Loucy (cell line): ENCODE measurements at regions not wholly inside any gene's neighbourhood (a gene's known extent, or its start where the extent isn't known, plus 50 kb on each side); places are given as distances from the start of the nearest gene placed in this dataset.
"Not testable (repeated sequence)": the region's sequence is repeated elsewhere in the genome, so short reads cannot be mapped to it uniquely, and the experiment has no call there.

ENCODE experiments used
- H2AFZ ChIP-seq: fragments of 200-600 bp; sonication (generic); 2 replicates; pipeline ENCODE4 v1.6.0; 2016; ENCODE audit warnings: antibody characterized with exemption, mild to moderate bottlenecking, low read length, moderate library complexity
- H3F3A ChIP-seq: fragments of 200-600 bp; 2 replicates; pipeline ENCODE4 v1.6.0; 2016; ENCODE audit warnings: antibody characterized with exemption, low read depth, mild to moderate bottlenecking
- H3K27me3 ChIP-seq: fragments of 200-600 bp; sonication (generic); 2 replicates; pipeline ENCODE4 v1.6.1; 2014; ENCODE audit warnings: low read length, mild to moderate bottlenecking; ENCODE audit not compliant: insufficient read depth, poor library complexity, severe bottlenecking
- H3K36me3 ChIP-seq: fragments of 200-600 bp; sonication (generic); 2 replicates; pipeline ENCODE4 v1.6.1; 2016; ENCODE audit warnings: low read length; ENCODE audit not compliant: insufficient read depth
- H3K4me1 ChIP-seq: fragments of 200-600 bp; sonication (generic); 2 replicates; pipeline ENCODE4 v1.5.1; 2014; ENCODE audit warnings: low read length, mild to moderate bottlenecking; ENCODE audit not compliant: insufficient read depth, poor library complexity, severe bottlenecking
- H3K4me2 ChIP-seq: fragments of 200-600 bp; sonication (generic); 2 replicates; pipeline ENCODE4 v1.6.0; 2014; ENCODE audit warnings: antibody characterized with exemption, low read length, low read depth, mild to moderate bottlenecking; ENCODE audit not compliant: poor library complexity, severe bottlenecking
- H3K4me3 ChIP-seq: fragments of 200-600 bp; sonication (generic); 2 replicates; pipeline ENCODE4 v1.5.1; 2014; ENCODE audit warnings: low read length, mild to moderate bottlenecking, mixed read lengths; ENCODE audit not compliant: poor library complexity, severe bottlenecking
- H3K79me2 ChIP-seq: fragments of 200-600 bp; sonication (generic); 2 replicates; pipeline ENCODE4 v1.6.1; 2014; ENCODE audit warnings: low read length; ENCODE audit not compliant: insufficient read depth
- H3K9ac ChIP-seq: fragments of 200-600 bp; sonication (generic); 2 replicates; pipeline ENCODE4 v1.6.0; 2014; ENCODE audit warnings: mild to moderate bottlenecking, low read depth, low read length, moderate library complexity; ENCODE audit not compliant: poor library complexity, severe bottlenecking
- H3K9me2 ChIP-seq: fragments of 200-600 bp; sonication (generic); replicated peaks from 2 replicates; pipeline ENCODE4 v1.6.1; 2016; ENCODE audit warnings: low read depth, low read length, mixed read lengths
- H3K9me3 ChIP-seq: fragments of 200-600 bp; sonication (generic); 2 replicates; pipeline ENCODE4 v1.6.1; 2014; ENCODE audit warnings: mild to moderate bottlenecking, antibody characterized with exemption, low read length, low read depth; ENCODE audit not compliant: insufficient read depth
- H4K20me1 ChIP-seq: fragments of 200-600 bp; sonication (generic); 2 replicates; pipeline ENCODE4 v1.6.0; 2014; ENCODE audit warnings: antibody characterized with exemption, low read length, mild to moderate bottlenecking; ENCODE audit not compliant: insufficient read depth, poor library complexity, severe bottlenecking
- CTCF ChIP-seq: fragments of 200-600 bp; sonication (generic); conservative IDR thresholded peaks from 2 replicates; pipeline ENCODE4 v1.5.1; 2014; ENCODE audit warnings: mild to moderate bottlenecking, antibody characterized with exemption, low read length
- EZH2phosphoT487 ChIP-seq: fragments of 200-600 bp; IDR thresholded peaks from 2 replicates; pipeline ENCODE4 v1.6.1; 2018; ENCODE audit warnings: antibody characterized with exemption, mild to moderate bottlenecking, moderate library complexity, borderline replicate concordance

- no peak overlapping the region for H3K9ac ChIP-seq
- TF ChIP-seq EZH2phosphoT487: no peak
- no peak for TF ChIP-seq CTCF
These were observed 404.8 kb upstream of the SLC30A5 start for GRCh38 chr5:68689010-68689409.

GRCh38 chr5:68691874-68692273 lies 401.9 kb upstream of the SLC30A5 start:
- H2AFZ ChIP-seq, H3K79me2 ChIP-seq, H3K36me3 ChIP-seq, H3K27me3 ChIP-seq, H3K9me3 ChIP-seq, H3F3A ChIP-seq, H3K4me2 ChIP-seq, H3K4me1 ChIP-seq, H3K4me3 ChIP-seq, H3K9ac ChIP-seq, H4K20me1 ChIP-seq, H3K9me2 ChIP-seq: not testable (repeated sequence)

More at GRCh38 chr5:68689010-68689409, 404.8 kb upstream of the SLC30A5 start:
- Histone ChIP-seq H3K36me3 (no peaks in the 10 kb centered on the region), H2AFZ (no peak overlapping the region), H3K79me2 (no peaks in the 10 kb centered on the region), H3K27me3 (no peaks in the 10 kb centered on the region), H3F3A (no peaks in the 10 kb centered on the region), H4K20me1 (no peaks in the 10 kb centered on the region), H3K4me3 (no peak overlapping the region), H3K9me3 (peaks cover 5% of the 10 kb centered on the region; the same call in 1 of the 2 replicates), H3K4me1 (peaks cover 8% of the 10 kb centered on the region), H3K4me2 (no peak overlapping the region), H3K9me2 (no peaks in the 10 kb centered on the region)

- Histone ChIP-seq H3F3A (no peaks in the 10 kb centered on the region), H3K9me3 (peaks cover 10% of the 10 kb centered on the region), H3K4me1 (peaks cover 9% of the 10 kb centered on the region), H3K4me2 (no peak overlapping the region), H4K20me1 (no peaks in the 10 kb centered on the region), H3K9ac (no peak overlapping the region), H3K4me3 (no peak overlapping the region), H3K36me3 (no peaks in the 10 kb centered on the region), H3K9me2 (no peaks in the 10 kb centered on the region), H3K79me2 (no peaks in the 10 kb centered on the region), H2AFZ (no peak overlapping the region), H3K27me3 (no peaks in the 10 kb centered on the region)
- TF ChIP-seq EZH2phosphoT487: no peak
- TF ChIP-seq CTCF: no peak
These were observed 395.5 kb upstream of the SLC30A5 start for GRCh38 chr5:68698025-68698940.
